ACC112 (cell line): ENCODE measurements at regions not wholly inside any gene's neighbourhood (a gene's known extent, or its start where the extent isn't known, plus 50 kb on each side); places are given as distances from the start of the nearest gene placed in this dataset.

ENCODE experiments used
- H2AFZ ChIP-seq: fragments of 200-600 bp; sonication (generic); one replicate; pipeline ENCODE4 v1.6.0; 2017; ENCODE audit warnings: antibody characterized with exemption, low read length; ENCODE audit not compliant: unreplicated experiment
- H3K27ac ChIP-seq: fragments of 200-600 bp; sonication (generic); 2 replicates; pipeline ENCODE4 v1.5.1; 2014; ENCODE audit warnings: low read depth, mild to moderate bottlenecking, antibody characterized with exemption, low read length, moderate library complexity
- H3K27me3 ChIP-seq: fragments of 200-600 bp; sonication (generic); 2 replicates; pipeline ENCODE4 v1.6.1; 2014; ENCODE audit warnings: mild to moderate bottlenecking, antibody characterized with exemption, low read length, moderate library complexity, mixed read lengths; ENCODE audit not compliant: insufficient read depth
- H3K36me3 ChIP-seq: fragments of 200-600 bp; sonication (generic); 2 replicates; pipeline ENCODE4 v1.6.1; 2016; ENCODE audit warnings: mild to moderate bottlenecking, antibody characterized with exemption, low read length, moderate library complexity, mixed read lengths; ENCODE audit not compliant: insufficient read depth
- H3K4me1 ChIP-seq: fragments of 200-600 bp; sonication (generic); one replicate; pipeline ENCODE4 v1.6.1; 2016; ENCODE audit warnings: low read length, mixed read lengths; ENCODE audit not compliant: insufficient read depth, unreplicated experiment, control insufficient read depth
- H3K4me3 ChIP-seq: fragments of 200-600 bp; sonication (generic); 2 replicates; pipeline ENCODE4 v1.5.1; 2014; ENCODE audit warnings: mild to moderate bottlenecking, low read depth, low read length
- H3K79me2 ChIP-seq: fragments of 200-600 bp; sonication (generic); one replicate; pipeline ENCODE4 v1.6.0; 2016; ENCODE audit warnings: low read length; ENCODE audit not compliant: control insufficient read depth, unreplicated experiment, insufficient read depth

GRCh38 chr18:41155025-41155424 lies 800.0 kb upstream of the PIK3C3 start:
- Histone ChIP-seq H2AFZ (no peak overlapping the region), H3K4me1 (no peaks in the 10 kb centered on the region), H3K4me3 (no peak overlapping the region), H3K27me3 (no peaks in the 10 kb centered on the region), H3K79me2 (no peaks in the 10 kb centered on the region), H3K27ac (no peak overlapping the region), H3K36me3 (no peaks in the 10 kb centered on the region)

GRCh38 chr18:41153871-41154270 lies 801.2 kb upstream of the PIK3C3 start:
- no peaks in the 10 kb centered on the region for H3K27me3 ChIP-seq
- H3K36me3 ChIP-seq, result no peaks in the 10 kb centered on the region
- H3K27ac ChIP-seq, result no peak overlapping the region
- H2AFZ ChIP-seq, result no peak overlapping the region
- no peaks in the 10 kb centered on the region for H3K4me1 ChIP-seq
- H3K4me3 ChIP-seq, result no peak overlapping the region
- H3K79me2 ChIP-seq, result no peaks in the 10 kb centered on the region

- Histone ChIP-seq H3K27me3 (no peaks in the 10 kb centered on the region), H3K4me1 (peaks cover 21% of the 10 kb centered on the region), H3K36me3 (no peaks in the 10 kb centered on the region), H3K79me2 (no peaks in the 10 kb centered on the region), H3K4me3 (no peak overlapping the region), H2AFZ (peak overlapping the region; percentile 78), H3K27ac (no peak overlapping the region)
Measured at GRCh38 chr18:41150316-41150715, 804.7 kb upstream of the PIK3C3 start.

GRCh38 chr18:41146301-41146700 lies 808.7 kb upstream of the PIK3C3 start:
- Histone ChIP-seq H3K79me2 (no peaks in the 10 kb centered on the region), H3K4me1 (peaks cover 28% of the 10 kb centered on the region), H2AFZ (peak overlapping the region; percentile 17), H3K4me3 (no peak overlapping the region), H3K27ac (no peak overlapping the region), H3K27me3 (no peaks in the 10 kb centered on the region), H3K36me3 (no peaks in the 10 kb centered on the region)

- no peak overlapping the region for H2AFZ ChIP-seq
- no peaks in the 10 kb centered on the region for H3K27me3 ChIP-seq
- no peaks in the 10 kb centered on the region for H3K79me2 ChIP-seq
- H3K4me3 ChIP-seq, result no peak overlapping the region
- H3K36me3 ChIP-seq, result no peaks in the 10 kb centered on the region
- H3K4me1 ChIP-seq, result peaks cover 28% of the 10 kb centered on the region
- no peak overlapping the region for H3K27ac ChIP-seq
Measured at GRCh38 chr18:41145516-41145915, 809.5 kb upstream of the PIK3C3 start.

GRCh38 chr18:41144441-41144840 lies 810.6 kb upstream of the PIK3C3 start:
- peaks cover 28% of the 10 kb centered on the region for H3K4me1 ChIP-seq
- no peaks in the 10 kb centered on the region for H3K79me2 ChIP-seq
- H3K36me3 ChIP-seq, result no peaks in the 10 kb centered on the region
- no peak overlapping the region for H3K4me3 ChIP-seq
- no peak overlapping the region for H3K27ac ChIP-seq
- H2AFZ ChIP-seq, result no peak overlapping the region
- no peaks in the 10 kb centered on the region for H3K27me3 ChIP-seq

GRCh38 chr18:41140506-41140905 lies 814.5 kb upstream of the PIK3C3 start:
- Histone ChIP-seq H3K79me2 (no peaks in the 10 kb centered on the region), H3K27me3 (no peaks in the 10 kb centered on the region), H3K36me3 (no peaks in the 10 kb centered on the region), H3K4me3 (no peak overlapping the region), H3K4me1 (peaks cover 9% of the 10 kb centered on the region), H2AFZ (no peak overlapping the region), H3K27ac (no peak overlapping the region)

GRCh38 chr18:41135146-41135545 lies 819.9 kb upstream of the PIK3C3 start:
- Histone ChIP-seq H3K27me3 (no peaks in the 10 kb centered on the region), H3K4me1 (no peaks in the 10 kb centered on the region), H3K79me2 (no peaks in the 10 kb centered on the region), H3K4me3 (no peak overlapping the region), H3K27ac (no peak overlapping the region), H2AFZ (no peak overlapping the region), H3K36me3 (no peaks in the 10 kb centered on the region)

- no peak overlapping the region for H3K4me3 ChIP-seq
- no peaks in the 10 kb centered on the region for H3K27me3 ChIP-seq
- H2AFZ ChIP-seq, result no peak overlapping the region
- H3K36me3 ChIP-seq, result no peaks in the 10 kb centered on the region
- H3K79me2 ChIP-seq, result no peaks in the 10 kb centered on the region
- H3K27ac ChIP-seq, result no peak overlapping the region
- no peaks in the 10 kb centered on the region for H3K4me1 ChIP-seq
Measured at GRCh38 chr18:41134426-41134825, 820.6 kb upstream of the PIK3C3 start.

- Histone ChIP-seq H3K79me2 (no peaks in the 10 kb centered on the region), H3K4me1 (peaks cover 15% of the 10 kb centered on the region), H3K4me3 (no peak overlapping the region), H3K27me3 (no peaks in the 10 kb centered on the region), H2AFZ (no peak overlapping the region), H3K36me3 (no peaks in the 10 kb centered on the region), H3K27ac (no peak overlapping the region)
Measured at GRCh38 chr18:41131050-41131449, 824.0 kb upstream of the PIK3C3 start.

- Histone ChIP-seq H3K27me3 (no peaks in the 10 kb centered on the region), H3K36me3 (no peaks in the 10 kb centered on the region), H3K79me2 (no peaks in the 10 kb centered on the region), H3K4me3 (no peak overlapping the region), H3K4me1 (peaks cover 18% of the 10 kb centered on the region), H2AFZ (no peak overlapping the region), H3K27ac (no peak overlapping the region)
Measured at GRCh38 chr18:41128545-41128944, 826.5 kb upstream of the PIK3C3 start.
